Heart left ventricle (tissue), 16 donors: ENCODE measurements at regions not wholly inside any gene's neighbourhood (a gene's known extent, or its start where the extent isn't known, plus 50 kb on each side); places are given as distances from the start of the nearest gene placed in this dataset.

Experiments
- ATAC-seq, 4 donors: fragments of 200-7000 bp; cut with Tn5 transposase; one replicate each; pipeline ENCODE4 v1.9.1; 2020 to 2022; ENCODE audit warnings: moderate library complexity in 4 of 4, mild to moderate bottlenecking in 3 of 4, moderate number of reproducible peaks in 1 of 4
- DNase-seq, 5 donors: peaks; one replicate each; pipeline ENCODE4 v3.0.0-alpha.2; 2020
- H3K27ac ChIP-seq, 12 donors: fragments of 200-600 bp; sonication (generic) in 4 of 12; one replicate each; pipeline versions ENCODE4 v1.5.0 to v1.8.0; 2016 to 2022; ENCODE audit warnings: mild to moderate bottlenecking in 2 of 12
- H3K27me3 ChIP-seq, 9 donors: fragments of 200-600 bp; sonication (generic) in 2 of 9; one replicate each; pipeline versions ENCODE4 v1.5.1 to v1.8.0; 2016 to 2022; ENCODE audit warnings: mild to moderate bottlenecking in 3 of 9
- H3K36me3 ChIP-seq, 9 donors: fragments of 200-600 bp; sonication (generic) in 2 of 9; one replicate each; pipeline versions ENCODE4 v1.5.0 to v1.8.0; 2018 to 2022; ENCODE audit warnings: mild to moderate bottlenecking in 2 of 9
- H3K4me1 ChIP-seq, 12 donors: fragments of 200-600 bp; sonication (generic) in 4 of 12; one replicate each; pipeline versions ENCODE4 v1.5.0 to v1.8.0; 2016 to 2022; ENCODE audit warnings: mild to moderate bottlenecking in 3 of 12
- H3K4me3 ChIP-seq, 12 donors: fragments of 200-600 bp; sonication (generic) in 4 of 12; one replicate each; pipeline versions ENCODE4 v1.5.0 to v1.8.0; 2017 to 2022; ENCODE audit warnings: mild to moderate bottlenecking in 9 of 12, moderate library complexity in 4 of 12
- H3K9me3 ChIP-seq, 12 donors: fragments of 200-600 bp; sonication (generic) in 4 of 12; one replicate each; pipeline versions ENCODE4 v1.5.0 to v1.8.0; 2016 to 2022; ENCODE audit warnings: mild to moderate bottlenecking in 1 of 12
- POLR2A ChIP-seq, 2 donors: fragments of 450-650 bp; IDR thresholded peaks; one replicate each; pipeline ENCODE4 v1.6.1; 2017; ENCODE audit warnings: antibody characterized with exemption in 2 of 2, mild to moderate bottlenecking in 2 of 2, moderate library complexity in 2 of 2
- WGBS, 4 donors: extraction: QIAGEN DNeasy Blood & Tissue Kit in 2 of 4; methylation state at CpG; one replicate each; pipeline versions ENCODE4 v1.1.5 to v1.1.7; 2013 to 2018; 5-methylcytosine and 5-hydroxymethylcytosine counted together
- intact Hi-C, 10 donors: fragments of 100-400 bp; cut with DNase I; formaldehyde crosslinking; loops; one replicate each; pipeline versions ENCODE4 v1.11.1 to v1.14.2; 2022
- TF ChIP-seq, protein P1 (sequence below), 12 donors: fragments of 200-600 bp; sonication (generic) in 4 of 12; IDR thresholded peaks; one replicate each; pipeline versions ENCODE4 v1.5.0 to v1.8.0; 2018 to 2022; ENCODE audit warnings: antibody characterized with exemption in 12 of 12, mild to moderate bottlenecking in 5 of 12
- donor health status: ischemic (EF 13 %, LVEDD 7.1; RV severe dilation, severe dysfunction).
- donor health status: healthy with polysubstance abuse.
- donor health status: DM: no; HTN: yes; CAD: no.
- donor health status: DM: no; HTN: no; CAD: no.
- donor health status: ischemic (EF 25% LVEDD 6.9; RV normal size, moderate dysfunction).
- donor health status: ischemic (EF 25% LVEDD 5.7; RV mildly dilated, moderate dysfunction).
- donor health status: healthy.
- donor health status: DM: yes; HTN: yes; CAD: no.
- donor health status: ischemic (EF 35%, LVEDD 5.7; RV mildly dilated, moderate dysfunction).
- donor health status: nonischemic (EF 11% LVEDD 7.7; RV severe dilation, severe dysfunction).
- donor health status: DM: yes; HTN: yes; CAD: no.
- donor health status: PGD.
- donor health status: ischemic (EF 29% LVEDD 5.4; RV normal size, mild dysfunction).
- donor health status: nonischemic (EF 23%, LVEDD 6.1; RV moderate dilation, normal function).

DNA sequence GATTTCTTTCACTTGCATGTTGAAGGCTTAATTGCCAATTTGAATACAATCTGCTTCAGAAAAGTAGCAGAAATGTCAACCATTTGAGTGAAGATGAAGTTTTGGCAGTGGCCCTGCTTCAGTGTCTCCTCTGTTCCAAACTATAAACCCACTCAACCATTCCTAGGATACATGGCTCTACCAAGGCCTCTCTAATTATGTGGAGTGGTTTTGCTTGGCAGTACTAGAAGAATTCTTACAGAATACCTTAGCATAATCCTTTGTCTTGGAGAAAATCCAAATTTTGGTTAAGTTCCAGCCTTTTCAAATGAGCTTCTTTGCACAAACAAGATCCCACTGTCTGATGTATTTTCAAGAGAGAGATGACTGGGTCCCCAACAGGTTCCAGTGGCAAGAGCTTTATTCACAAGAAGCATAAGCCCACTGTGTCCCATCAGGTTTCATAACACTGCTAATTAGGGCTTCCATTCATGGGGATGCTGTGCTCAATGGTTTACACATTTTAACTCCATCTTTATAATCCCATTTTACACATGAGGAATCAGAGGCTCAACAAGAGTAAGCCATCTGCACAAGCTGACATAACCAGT is 234.5 kb downstream of the IPO8 start:
- TF ChIP-seq, protein P1, sequence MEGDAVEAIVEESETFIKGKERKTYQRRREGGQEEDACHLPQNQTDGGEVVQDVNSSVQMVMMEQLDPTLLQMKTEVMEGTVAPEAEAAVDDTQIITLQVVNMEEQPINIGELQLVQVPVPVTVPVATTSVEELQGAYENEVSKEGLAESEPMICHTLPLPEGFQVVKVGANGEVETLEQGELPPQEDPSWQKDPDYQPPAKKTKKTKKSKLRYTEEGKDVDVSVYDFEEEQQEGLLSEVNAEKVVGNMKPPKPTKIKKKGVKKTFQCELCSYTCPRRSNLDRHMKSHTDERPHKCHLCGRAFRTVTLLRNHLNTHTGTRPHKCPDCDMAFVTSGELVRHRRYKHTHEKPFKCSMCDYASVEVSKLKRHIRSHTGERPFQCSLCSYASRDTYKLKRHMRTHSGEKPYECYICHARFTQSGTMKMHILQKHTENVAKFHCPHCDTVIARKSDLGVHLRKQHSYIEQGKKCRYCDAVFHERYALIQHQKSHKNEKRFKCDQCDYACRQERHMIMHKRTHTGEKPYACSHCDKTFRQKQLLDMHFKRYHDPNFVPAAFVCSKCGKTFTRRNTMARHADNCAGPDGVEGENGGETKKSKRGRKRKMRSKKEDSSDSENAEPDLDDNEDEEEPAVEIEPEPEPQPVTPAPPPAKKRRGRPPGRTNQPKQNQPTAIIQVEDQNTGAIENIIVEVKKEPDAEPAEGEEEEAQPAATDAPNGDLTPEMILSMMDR (IDR thresholded peaks at IDR 0.05) = no peak
- no peak for TF ChIP-seq POLR2A (IDR thresholded peaks at IDR 0.05)
- ATAC-seq (no peak), DNase-seq (no peak)
- intact Hi-C loops = no loop called here
- Histone ChIP-seq H3K36me3 (no peaks in the 10 kb centered on the region), H3K27me3 (no peaks in the 10 kb centered on the region), H3K9me3 (no peaks in the 10 kb centered on the region), H3K27ac (no peak overlapping the region), H3K4me3 (no peak overlapping the region), H3K4me1 (peaks cover 0 to 6% (median 0%) of the 10 kb centered on the region in 12 donors)

DNA sequence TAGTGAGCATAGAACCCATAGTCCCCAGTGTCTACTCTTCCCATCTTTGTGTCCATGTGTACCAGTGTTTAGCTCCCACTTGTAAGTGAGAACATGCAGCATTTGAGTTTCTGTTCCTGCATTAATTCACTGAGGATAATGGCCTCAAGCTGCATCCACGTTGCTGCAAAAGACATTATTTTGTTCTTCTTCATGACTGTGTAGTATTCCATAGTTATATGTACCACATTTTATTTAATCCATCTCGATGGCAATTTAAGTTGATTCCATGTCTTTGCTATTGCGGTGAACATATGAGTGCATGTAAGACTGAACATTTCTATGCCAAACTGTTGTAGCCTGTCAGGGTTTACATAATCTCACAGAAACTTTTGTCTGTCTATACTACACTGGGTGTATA is 237.2 kb downstream of the IPO8 start:
- H3K4me1 ChIP-seq = peaks cover 0 to 6% (median 0%) of the 10 kb centered on the region in 12 donors
- H3K4me3 ChIP-seq = no peak overlapping the region
- WGBS, 4 donors = 87 to 93% (median 90%) methylated on average over 3 of the region's 3 CpGs
- TF ChIP-seq POLR2A (IDR thresholded peaks at IDR 0.05) = no peak
- TF ChIP-seq, protein P1 (IDR thresholded peaks at IDR 0.05) = no peak
- no peaks in the 10 kb centered on the region for H3K27me3 ChIP-seq
- DNase-seq (no peak), ATAC-seq (no peak)
- no peaks in the 10 kb centered on the region for H3K36me3 ChIP-seq
- H3K27ac ChIP-seq = no peak overlapping the region
- intact Hi-C loops = no loop called here
- no peaks in the 10 kb centered on the region for H3K9me3 ChIP-seq

DNA sequence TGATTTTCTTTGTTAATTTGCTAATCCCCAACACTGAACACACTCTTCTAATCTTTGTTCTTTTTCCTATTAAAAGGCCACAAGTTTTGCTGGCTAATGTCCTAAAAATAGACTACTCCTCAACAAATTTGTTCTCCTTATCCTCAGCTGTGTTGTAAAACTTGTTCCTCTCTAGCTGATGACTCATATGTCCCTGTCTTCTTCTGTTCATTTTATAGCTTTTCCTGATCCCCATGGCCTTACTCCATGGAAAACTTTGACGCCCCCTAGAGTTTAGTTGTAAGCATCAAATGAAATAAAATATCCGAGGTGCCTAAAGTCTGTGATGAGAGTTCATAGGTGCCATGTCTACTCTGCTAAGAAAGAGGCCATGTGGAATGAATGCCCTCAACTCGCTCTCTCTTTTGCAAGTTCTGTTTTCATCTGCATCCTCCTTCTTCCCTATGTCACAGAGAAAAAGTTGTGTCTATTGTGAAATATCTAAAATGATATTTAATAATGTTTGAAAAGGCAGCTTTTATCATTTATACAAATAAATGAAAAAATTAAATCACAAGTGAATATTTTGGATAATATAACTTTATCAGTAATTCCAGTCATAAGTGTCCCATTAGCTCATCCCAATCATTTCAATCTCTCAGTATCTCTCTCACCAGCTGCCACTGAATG is 237.9 kb downstream of the IPO8 start:
- Histone ChIP-seq H3K36me3 (no peaks in the 10 kb centered on the region), H3K4me1 (peaks cover 0 to 6% (median 0%) of the 10 kb centered on the region in 12 donors), H3K27me3 (no peaks in the 10 kb centered on the region), H3K9me3 (no peaks in the 10 kb centered on the region), H3K27ac (peak overlapping the region in 1 of 12 donors; percentile 44), H3K4me3 (no peak overlapping the region)
- ATAC-seq (peak; percentile 71 to 94 (median 83)), DNase-seq (no peak)
- intact Hi-C loops = no loop called here
- TF ChIP-seq, protein P1 (IDR thresholded peaks at IDR 0.05) = peak in 9 of 12 donors; percentile 18 to 50 (median 38)
- TF ChIP-seq POLR2A (IDR thresholded peaks at IDR 0.05) = no peak
- 36 to 47% (median 43%) methylated on average over 3 of the region's 3 CpGs for WGBS, 4 donors

DNA sequence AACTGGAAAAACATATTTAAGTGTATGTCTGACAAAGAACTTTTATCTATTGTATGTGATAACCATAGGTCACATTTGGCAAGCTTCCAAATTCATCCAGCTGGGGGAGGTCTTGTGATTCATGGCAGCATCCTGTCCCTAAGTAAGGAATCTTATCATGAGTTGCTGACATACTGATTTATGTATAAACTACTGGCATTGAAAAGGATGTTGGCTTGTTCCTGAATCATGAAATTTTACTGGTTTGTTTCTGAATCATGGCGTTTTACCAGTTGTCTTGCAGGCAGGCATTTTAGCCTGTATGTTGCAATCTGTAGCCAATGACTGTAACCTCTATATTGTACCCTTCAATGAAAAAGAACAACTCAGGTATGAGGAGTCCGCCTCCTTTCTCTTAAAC is 244.8 kb downstream of the IPO8 start:
- 68 to 74% (median 71%) methylated on average over 2 of the region's 2 CpGs for WGBS, 4 donors
- no peak for DNase-seq
- Histone ChIP-seq H3K9me3 (peaks cover 0 to 28% (median 13%) of the 10 kb centered on the region in 12 donors), H3K27ac (no peak overlapping the region), H3K27me3 (no peaks in the 10 kb centered on the region), H3K4me1 (no peaks in the 10 kb centered on the region), H3K4me3 (no peak overlapping the region), H3K36me3 (no peaks in the 10 kb centered on the region)
- intact Hi-C loops = no loop called here
- TF ChIP-seq, protein P1 (IDR thresholded peaks at IDR 0.05) = no peak
- no peak for TF ChIP-seq POLR2A (IDR thresholded peaks at IDR 0.05)
- no peak for ATAC-seq
